HEK293 (cell line): ENCODE measurements at regions not wholly inside any gene's neighbourhood (a gene's known extent, or its start where the extent isn't known, plus 50 kb on each side); places are given as distances from the start of the nearest gene placed in this dataset.

Source experiments
- CTCF ChIA-PET: fragments of 350-600 bp; formaldehyde crosslinking; extraction: SDS; loops from one replicate; lab custom pipeline; 2021; ENCODE audit warnings: antibody characterized with exemption; lab: Yijun Ruan, JAX
- POLR2A ChIA-PET: fragments of 300-600 bp; formaldehyde crosslinking; extraction: SDS; loops from one replicate; lab custom pipeline; 2020; ENCODE audit warnings: antibody characterized with exemption, inconsistent platforms; lab: Yijun Ruan, JAX
- H3K27ac ChIP-seq: fragments of 200-500 bp; sonication (Bioruptor generic); 2 replicates; pipeline ENCODE4 v1.5.1; 2014; ENCODE audit warnings: low read depth, low read length, control low read depth, inconsistent platforms; ENCODE audit errors: extremely low read depth
- H3K36me3 ChIP-seq, 2 experiments: fragments of 200-500 bp in 1 of 2; sonication (Bioruptor generic) in 1 of 2; 1 replicate in 1 of 2; 2 replicates in 1 of 2; pipeline ENCODE4 v1.5.1; 2014 to 2017; ENCODE audit warnings: inconsistent platforms in 2 of 2, low read length in 2 of 2; ENCODE audit not compliant: control insufficient read depth in 2 of 2, insufficient read depth in 1 of 2
- H3K4me1 ChIP-seq: fragments of 200-500 bp; sonication (Bioruptor generic); 2 replicates; pipeline ENCODE4 v1.5.1; 2014; ENCODE audit warnings: mild to moderate bottlenecking, low read length, inconsistent platforms; ENCODE audit not compliant: control insufficient read depth, insufficient read depth
- H3K4me3 ChIP-seq: 2 replicates; pipeline ENCODE4 v1.5.1; 2011; ENCODE audit warnings: low read depth, mild to moderate bottlenecking, control low read depth, low read length, moderate library complexity
- H3K9me3 ChIP-seq: fragments of 200-500 bp; sonication (Bioruptor generic); 2 replicates; pipeline ENCODE4 v1.5.1; 2014; ENCODE audit warnings: low read depth, low read length, inconsistent platforms; ENCODE audit not compliant: control insufficient read depth, insufficient read depth
- BCL11B ChIP-seq: fragments of 450-650 bp; formaldehyde crosslinking; IDR thresholded peaks from 2 replicates; pipeline ENCODE4 v1.5.1; 2016; ENCODE audit warnings: low read depth, missing biosample characterization, missing genetic modification characterization
- EGR2 ChIP-seq: fragments of 450-650 bp; formaldehyde crosslinking; IDR thresholded peaks from 2 replicates; pipeline ENCODE4 v1.5.1; 2016; ENCODE audit warnings: low read depth, missing biosample characterization, missing genetic modification characterization
- KLF17 ChIP-seq: fragments of 450-650 bp; formaldehyde crosslinking; IDR thresholded peaks from 2 replicates; pipeline ENCODE4 v1.5.1; 2016; ENCODE audit warnings: missing biosample characterization, missing genetic modification characterization
- KLF9 ChIP-seq: fragments of 450-650 bp; formaldehyde crosslinking; IDR thresholded peaks from 2 replicates; pipeline ENCODE4 v1.5.1; 2016; ENCODE audit warnings: missing biosample characterization, missing genetic modification characterization, low read depth
- PBX3 ChIP-seq: sonication (generic); formaldehyde crosslinking; IDR thresholded peaks from 2 replicates; pipeline ENCODE4 v1.8.1; 2022; ENCODE audit warnings: mild to moderate bottlenecking, moderate library complexity, missing genetic modification reagents
- PRDM2 ChIP-seq: fragments of 450-650 bp; formaldehyde crosslinking; IDR thresholded peaks from 2 replicates; pipeline ENCODE4 v1.5.1; 2016; ENCODE audit warnings: missing biosample characterization, missing genetic modification characterization, borderline replicate concordance
- SETDB1 ChIP-seq: IDR thresholded peaks from one replicate; pipeline ENCODE4 v1.6.1; 2017; ENCODE audit warnings: mild to moderate bottlenecking, low read length, moderate library complexity, mixed read lengths; ENCODE audit not compliant: insufficient read length
- SP3 ChIP-seq: fragments of 450-650 bp; formaldehyde crosslinking; IDR thresholded peaks from 2 replicates; pipeline ENCODE4 v1.5.1; 2016; ENCODE audit warnings: missing biosample characterization, missing genetic modification characterization
- ZFP69B ChIP-seq: fragments of 450-650 bp; formaldehyde crosslinking; IDR thresholded peaks from 2 replicates; pipeline ENCODE4 v1.5.1; 2016; ENCODE audit warnings: missing biosample characterization, missing genetic modification characterization
- ZNF133 ChIP-seq: fragments of 450-650 bp; formaldehyde crosslinking; IDR thresholded peaks from 2 replicates; pipeline ENCODE4 v1.5.1; 2016; ENCODE audit warnings: missing biosample characterization, missing genetic modification characterization
- ZNF155 ChIP-seq: fragments of 450-650 bp; formaldehyde crosslinking; IDR thresholded peaks from 2 replicates; pipeline ENCODE4 v1.5.1; 2016; ENCODE audit warnings: missing biosample characterization, missing genetic modification characterization
- ZNF211 ChIP-seq: fragments of 450-650 bp; formaldehyde crosslinking; IDR thresholded peaks from 2 replicates; pipeline ENCODE4 v1.5.1; 2016; ENCODE audit warnings: low read depth, missing biosample characterization, missing genetic modification characterization
- ZNF398 ChIP-seq: fragments of 450-650 bp; formaldehyde crosslinking; IDR thresholded peaks from 2 replicates; pipeline ENCODE4 v1.5.1; 2017; ENCODE audit warnings: missing biosample characterization, missing genetic modification characterization
- ZNF433 ChIP-seq: fragments of 450-650 bp; formaldehyde crosslinking; IDR thresholded peaks from 2 replicates; pipeline ENCODE4 v1.5.1; 2016; ENCODE audit warnings: missing biosample characterization, missing genetic modification characterization, low read depth
- ZNF560 ChIP-seq: fragments of 450-650 bp; formaldehyde crosslinking; IDR thresholded peaks from 2 replicates; pipeline ENCODE4 v1.5.1; 2017; ENCODE audit warnings: missing biosample characterization, missing genetic modification characterization, borderline replicate concordance
- ZNF596 ChIP-seq: fragments of 450-650 bp; IDR thresholded peaks from 2 replicates; pipeline ENCODE4 v1.5.0; 2018; ENCODE audit warnings: missing biosample characterization, mild to moderate bottlenecking, missing genetic modification characterization, moderate library complexity
- ZNF600 ChIP-seq: fragments of 450-650 bp; formaldehyde crosslinking; IDR thresholded peaks from 2 replicates; pipeline ENCODE4 v1.5.1; 2016; ENCODE audit warnings: missing biosample characterization, missing genetic modification characterization
- ZNF692 ChIP-seq: fragments of 450-650 bp; formaldehyde crosslinking; IDR thresholded peaks from 2 replicates; pipeline ENCODE4 v1.5.1; 2016; ENCODE audit warnings: missing biosample characterization, missing genetic modification characterization
- ZSCAN4 ChIP-seq: fragments of 450-650 bp; formaldehyde crosslinking; IDR thresholded peaks from 2 replicates; pipeline ENCODE4 v1.5.1; 2017; ENCODE audit warnings: missing biosample characterization, missing genetic modification characterization

- ChIA-PET CTCF (interaction anchor here (0.6 kb wide), 1 partner anchor 959 kb away, joined by 3 read pairs; no protein-coding TSS in a partner anchor), POLR2A (no interaction called here)
- Histone ChIP-seq H3K4me3 (no peak overlapping the region), H3K4me1 (no peaks in the 10 kb centered on the region), H3K27ac (no peak overlapping the region), H3K9me3 (no peaks in the 10 kb centered on the region), H3K36me3 (no peaks in the 10 kb centered on the region)
- TF ChIP-seq ZNF133 (tag by site-specific recombination), result no peak
- TF ChIP-seq ZNF692, result no peak
- no peak for TF ChIP-seq BCL11B
- TF ChIP-seq ZFP69B (tag by site-specific recombination), result no peak
- no peak for TF ChIP-seq ZSCAN4
- no peak for TF ChIP-seq PBX3
- TF ChIP-seq SP3 (tag by site-specific recombination), result no peak
- TF ChIP-seq ZNF600 (tag by site-specific recombination), result no peak
These were observed 193.9 kb upstream of the C1orf174 start for GRCh38 chr1:4093856-4094565.

- POLR2A ChIA-PET, result no interaction called here
- H3K4me1 ChIP-seq, result no peaks in the 10 kb centered on the region
- no peaks in the 10 kb centered on the region for H3K36me3 ChIP-seq
- H3K4me3 ChIP-seq, result no peak overlapping the region
- CTCF ChIA-PET, result no interaction called here
- no peaks in the 10 kb centered on the region for H3K9me3 ChIP-seq
- H3K27ac ChIP-seq, result no peak overlapping the region
- TF ChIP-seq ZNF560 (tag by site-specific recombination) (no peak), ZNF398 (no peak), KLF17 (no peak), EGR2 (tag by site-specific recombination) (no peak), PRDM2 (tag by site-specific recombination) (no peak), ZNF155 (tag by site-specific recombination) (no peak), ZNF433 (tag by site-specific recombination) (no peak), KLF9 (no peak), PBX3 (no peak), ZNF596 (tag by site-specific recombination) (no peak), SETDB1 (no peak), ZNF211 (no peak)
These were observed 195.4 kb upstream of the C1orf174 start for GRCh38 chr1:4095433-4095971.
